ENCODE measurements at regions not wholly inside any gene's neighbourhood (a gene's known extent, or its start where the extent isn't known, plus 50 kb on each side); places are given as distances from the start of the nearest gene placed in this dataset.
"Not testable (repeated sequence)": the region's sequence is repeated elsewhere in the genome, so short reads cannot be mapped to it uniquely, and the experiment has no call there.

DNA sequence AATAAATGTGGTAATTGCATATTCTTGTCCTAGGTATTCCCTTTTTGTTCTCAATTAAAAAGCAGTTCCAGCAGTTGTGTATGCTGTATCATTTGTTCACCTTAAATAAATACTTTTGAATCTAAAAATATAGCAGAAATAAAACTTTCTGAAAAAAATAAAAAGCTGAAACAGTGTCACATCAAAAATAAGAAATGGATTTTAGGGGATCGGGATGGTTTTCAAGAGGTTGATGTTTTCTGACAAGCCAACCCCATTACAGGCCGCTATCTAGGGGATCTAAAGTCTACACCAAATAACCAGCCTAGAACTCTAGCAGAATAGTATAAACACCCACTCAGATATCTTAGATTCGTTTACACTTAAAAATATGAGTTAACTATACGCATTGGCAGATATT lies 95.4 kb upstream of the MAML3 start:
- FAIRE-seq (no peak), DNase-seq (ENCODE audit: low spot score) (no peak)

DNA sequence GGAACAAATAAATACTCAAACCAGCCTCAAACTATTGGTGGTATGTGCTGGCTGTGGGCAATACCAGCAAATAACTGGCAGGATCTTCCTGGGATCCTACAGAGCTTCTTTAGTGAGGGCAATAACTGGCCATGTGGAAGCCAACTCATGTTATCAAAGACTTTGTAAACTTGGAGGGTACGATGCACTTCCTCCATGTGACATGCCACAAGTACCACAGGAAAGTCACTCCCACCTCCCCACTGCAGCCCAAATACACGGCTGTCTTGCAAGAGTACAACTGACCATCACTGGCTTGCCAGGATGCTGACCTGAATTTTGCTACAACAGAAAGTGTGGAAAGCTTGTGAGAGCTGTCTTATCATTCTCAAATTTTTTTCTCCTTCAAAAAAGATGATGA lies 93.3 kb upstream of the MAML3 start:
- FAIRE-seq: no peak
- no peak for DNase-seq (ENCODE audit: low spot score)

DNA sequence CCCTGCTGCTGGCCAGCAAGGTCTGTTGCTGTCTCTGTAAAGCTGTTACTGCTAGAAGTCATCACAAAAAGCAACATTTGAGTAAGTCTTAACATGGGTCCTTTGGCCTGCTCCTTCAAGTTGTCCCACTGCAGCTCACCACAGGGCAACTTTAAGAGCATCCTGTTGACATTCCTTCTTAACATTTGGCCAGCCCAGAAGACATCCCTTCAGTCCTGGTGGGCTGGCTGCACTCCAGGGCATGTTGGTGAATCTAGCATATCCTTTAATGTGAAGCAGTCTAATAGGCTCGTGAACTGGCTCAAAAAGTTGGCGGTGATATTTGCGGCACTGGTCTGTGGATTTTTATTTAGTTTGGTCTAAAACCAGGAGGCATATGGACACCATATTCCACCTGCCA lies 92.2 kb upstream of the MAML3 start:
- DNase-seq (ENCODE audit: low spot score): no peak

DNA sequence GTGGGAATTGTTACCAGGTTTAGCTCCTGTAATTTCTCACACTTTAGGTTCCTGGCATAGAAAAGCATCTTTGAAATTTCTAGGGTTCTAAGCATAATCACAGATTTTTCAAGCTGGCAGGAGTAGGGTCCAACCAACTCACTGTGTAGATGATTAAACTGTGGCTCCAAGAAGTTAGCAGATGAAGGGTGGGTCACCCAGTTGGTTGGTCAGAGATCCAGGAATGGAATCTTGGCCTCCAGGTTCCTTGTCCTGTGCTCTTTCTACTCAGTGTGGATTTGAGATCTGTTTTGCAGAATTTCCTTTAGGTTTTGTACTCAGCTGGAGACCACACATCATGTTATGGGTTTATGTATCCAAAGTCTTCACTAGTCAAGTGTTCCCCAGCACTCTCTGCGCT lies 90.3 kb upstream of the MAML3 start:
- DNase-seq (ENCODE audit: low spot score) (no peak), FAIRE-seq (no peak)

More for the DNA sequence above, 92.2 kb upstream of the MAML3 start:
- FAIRE-seq: no peak

DNA sequence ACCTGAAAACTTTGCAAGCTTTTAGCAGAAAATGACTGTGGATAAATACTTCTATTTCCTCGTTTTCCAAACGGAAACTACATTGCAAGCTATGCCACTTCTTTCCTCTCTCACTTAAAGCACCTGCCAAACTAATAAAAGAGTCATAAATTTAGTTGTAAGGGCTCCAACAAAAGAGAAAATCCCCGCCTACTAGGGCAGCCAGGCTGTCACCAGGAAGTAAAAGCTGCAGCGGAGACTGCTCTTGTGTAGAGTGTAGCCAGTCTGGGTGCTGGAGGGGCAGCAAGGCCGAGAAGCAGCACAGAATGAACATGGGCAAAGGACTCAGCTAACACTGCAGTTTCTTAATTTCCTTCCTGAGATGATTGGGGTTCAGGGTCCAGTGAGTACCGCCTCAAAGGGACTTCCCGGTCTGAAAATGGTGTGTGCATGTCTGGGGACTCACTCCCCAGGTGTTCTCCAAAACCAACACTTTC lies 89.3 kb upstream of the MAML3 start:
- FAIRE-seq (no peak), DNase-seq (ENCODE audit: low spot score) (no peak)

DNA sequence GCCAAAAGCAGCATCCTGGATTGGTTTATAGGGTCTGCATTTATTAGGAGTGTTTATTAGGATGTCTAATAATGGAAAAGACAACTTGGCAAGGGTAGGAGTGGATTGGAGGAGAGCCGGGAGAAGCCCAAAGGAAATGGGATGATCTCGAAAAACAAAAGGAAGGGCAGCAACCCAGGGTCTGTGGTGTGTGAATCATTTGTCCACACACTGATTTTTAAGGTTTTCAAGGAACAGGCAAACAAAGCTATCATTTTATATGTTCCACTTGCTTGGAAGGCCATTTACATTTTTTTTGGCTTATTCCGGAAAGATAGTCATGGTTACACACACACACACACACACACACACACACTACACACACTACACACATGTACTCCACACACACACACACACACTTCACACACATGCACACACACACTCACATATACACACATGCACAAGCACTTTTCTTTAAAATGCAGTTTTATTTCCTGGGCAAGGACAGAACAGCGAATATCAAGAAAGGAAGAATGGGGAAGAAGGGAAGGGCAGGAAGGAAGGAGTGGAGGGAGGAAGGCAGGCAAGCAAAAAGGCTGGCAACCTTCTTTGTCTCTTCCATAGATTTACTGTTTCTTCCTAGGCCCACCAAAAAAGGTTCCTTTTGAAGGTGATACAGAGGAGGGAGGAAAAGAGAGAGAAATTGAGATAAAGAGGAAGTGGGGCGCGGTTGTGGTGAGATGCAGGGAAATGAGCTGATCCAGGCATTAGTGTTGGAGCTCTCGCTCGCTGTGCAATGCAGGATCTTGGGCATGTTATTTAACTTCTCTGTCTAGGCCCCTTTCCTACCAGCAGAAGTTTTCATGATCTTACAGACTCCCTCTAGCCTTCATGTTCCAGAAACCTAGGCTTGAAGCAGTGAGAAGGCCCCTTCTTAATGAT lies 88.6 kb upstream of the MAML3 start:
- DNase-seq (ENCODE audit: low spot score) (no peak), FAIRE-seq (no peak)

DNA sequence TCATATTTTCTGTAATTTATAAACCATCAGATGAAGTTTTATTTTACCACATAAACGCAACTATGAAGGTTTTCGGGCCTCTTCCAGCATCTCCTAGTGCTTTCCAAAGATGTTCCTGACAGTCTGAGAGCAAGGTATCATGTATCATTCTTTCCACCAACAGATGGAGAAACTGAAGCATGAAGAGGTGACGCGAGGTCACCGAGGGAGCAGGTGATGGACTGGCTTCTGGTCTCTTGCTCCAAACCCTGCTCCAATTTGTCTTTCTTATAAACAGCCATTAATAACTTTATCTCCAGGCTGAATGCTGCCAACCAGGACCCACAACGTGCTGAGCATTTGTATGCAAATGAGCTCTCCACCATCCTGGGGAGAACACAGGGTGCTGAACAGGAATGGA lies 86.3 kb upstream of the MAML3 start:
- no peak for FAIRE-seq
- DNase-seq (ENCODE audit: low spot score): no peak

DNA sequence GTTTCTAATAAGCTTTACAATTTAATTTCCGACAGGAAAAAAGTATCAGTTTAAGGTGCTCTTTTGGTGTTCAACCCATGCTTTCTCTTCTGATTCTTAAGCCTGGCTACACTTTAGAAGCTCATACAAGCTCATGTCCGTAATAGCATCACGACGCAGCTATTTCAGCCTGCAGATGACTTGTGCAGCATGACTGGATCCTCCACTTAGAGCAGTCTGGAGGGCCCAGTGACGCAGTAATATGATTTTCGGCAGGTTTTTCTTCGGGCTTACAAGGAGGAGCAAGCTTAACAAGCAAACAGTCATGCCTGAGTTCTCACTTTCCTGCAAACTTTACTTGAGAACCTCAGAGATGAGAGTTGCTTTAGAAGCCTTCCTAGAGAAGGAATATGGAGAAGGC lies 85.3 kb upstream of the MAML3 start:
- no peak for FAIRE-seq
- DNase-seq (ENCODE audit: low spot score): no peak

DNA sequence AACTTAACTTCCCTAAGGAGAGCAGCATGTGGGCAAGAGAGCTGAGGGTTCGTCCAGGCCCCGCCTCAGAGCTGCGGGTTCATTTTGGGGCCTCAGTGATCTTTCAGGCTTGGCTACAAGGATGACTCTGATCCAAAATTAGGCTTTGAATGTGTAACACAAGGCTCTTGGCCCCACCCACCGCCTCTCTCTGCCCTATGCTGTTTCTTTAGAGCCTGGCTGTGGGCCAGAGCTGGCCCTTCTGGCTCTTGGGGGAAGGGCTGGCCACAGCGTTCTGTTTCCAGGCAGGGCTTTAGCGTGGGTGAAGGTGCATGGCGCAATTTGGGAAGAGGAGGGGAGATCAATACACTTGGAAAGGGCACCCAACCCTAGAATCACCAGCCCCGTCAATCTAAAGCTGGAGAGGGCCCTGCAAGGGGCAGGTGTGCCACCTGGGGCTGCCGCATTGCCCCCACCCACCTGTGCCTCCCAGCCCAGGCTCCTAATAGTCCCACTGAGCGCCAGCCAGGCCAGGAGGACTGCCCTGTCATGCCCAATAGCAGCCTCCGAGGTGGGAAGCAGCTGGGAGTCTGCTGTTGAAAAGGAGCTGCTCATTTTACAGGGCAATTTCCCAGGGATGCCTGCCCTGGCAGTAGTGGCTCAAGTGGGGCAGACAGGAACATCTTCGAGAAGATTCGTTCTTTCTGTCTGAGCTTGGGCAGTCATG lies 84.5 kb upstream of the MAML3 start:
- peak; percentile 43 for DNase-seq (ENCODE audit: low spot score)

DNA sequence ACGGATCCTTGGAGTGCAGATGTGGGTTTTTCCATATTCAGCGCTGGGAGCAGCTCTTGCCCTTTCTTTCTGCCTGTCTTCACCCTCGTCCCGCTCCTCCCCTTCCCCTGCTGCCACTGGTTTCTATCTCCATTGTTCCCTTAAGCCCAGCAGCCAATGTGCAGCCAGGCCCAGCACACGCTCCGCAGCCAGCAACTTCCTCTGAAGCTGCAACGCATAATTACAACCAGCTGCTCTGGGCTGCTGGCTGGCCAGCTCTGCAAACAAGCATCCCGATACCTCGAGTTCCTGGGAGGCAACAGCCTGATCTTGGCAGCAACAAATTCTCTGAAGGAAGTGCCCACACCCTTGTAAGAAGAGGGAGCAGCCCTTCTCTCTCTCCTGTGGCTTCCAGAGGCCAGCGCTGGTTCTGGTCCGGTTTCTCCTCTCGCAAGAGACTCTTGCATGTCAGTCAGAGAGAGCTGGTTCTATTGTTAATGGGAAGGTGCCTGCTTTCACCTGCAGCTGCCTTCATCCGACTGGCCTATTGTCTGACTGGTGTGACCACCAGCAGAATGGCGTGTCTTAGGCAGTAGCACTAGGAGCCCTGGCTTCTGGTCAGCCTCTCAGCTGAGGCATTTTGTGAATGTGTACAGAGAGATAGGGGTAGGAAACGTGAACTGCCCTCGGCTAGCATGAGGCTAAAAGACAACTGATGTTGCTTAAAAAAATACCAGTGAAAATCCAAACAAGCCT lies 83.8 kb upstream of the MAML3 start:
- DNase-seq (ENCODE audit: low spot score) (no peak), FAIRE-seq (no peak)

More for the DNA sequence above, 84.5 kb upstream of the MAML3 start:
- no peak for FAIRE-seq

DNA sequence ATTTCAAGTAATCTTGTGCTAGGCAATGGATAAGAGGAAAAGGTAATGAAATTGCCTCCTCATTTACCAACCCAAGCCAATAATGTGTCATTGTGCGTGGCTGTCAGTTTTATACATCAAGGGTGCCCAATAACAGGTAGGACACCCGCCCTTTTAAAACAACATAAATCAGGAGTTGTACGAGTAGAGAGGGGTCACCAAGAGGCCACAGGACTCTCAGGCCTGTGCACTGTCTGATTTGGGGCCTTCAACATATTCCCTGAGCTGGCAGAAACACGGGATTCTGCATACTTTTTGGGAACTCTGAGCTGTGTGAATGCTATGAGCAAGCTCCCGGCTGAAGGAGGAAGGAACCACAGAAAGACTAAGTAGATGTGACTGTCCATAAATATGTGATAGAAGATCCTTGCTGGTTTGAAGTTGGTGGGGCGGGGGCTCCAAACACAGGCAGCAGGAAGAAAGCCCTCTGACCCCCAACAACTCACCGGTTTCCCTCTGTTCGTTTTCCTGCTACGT lies 82.7 kb upstream of the MAML3 start:
- FAIRE-seq (no peak), DNase-seq (ENCODE audit: low spot score) (no peak)

DNA sequence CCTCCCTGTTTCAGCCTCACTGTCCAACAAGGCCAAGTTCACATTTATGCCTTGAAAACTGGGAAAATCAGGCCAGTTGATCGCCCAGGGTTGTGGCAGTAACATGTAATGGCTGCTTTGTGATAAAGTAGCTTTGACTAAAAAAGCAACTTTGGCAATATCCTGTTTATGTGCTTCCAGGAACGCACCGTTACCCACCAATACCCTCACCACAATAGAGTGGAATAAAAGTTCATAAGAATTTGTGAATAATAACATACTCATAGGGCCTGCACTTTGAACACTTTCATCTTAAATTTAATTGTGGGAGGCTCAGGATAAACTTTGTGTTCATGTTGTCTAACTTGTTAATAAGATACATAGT lies 80.7 kb upstream of the MAML3 start:
- FAIRE-seq: no peak
- DNase-seq (ENCODE audit: low spot score): no peak

DNA sequence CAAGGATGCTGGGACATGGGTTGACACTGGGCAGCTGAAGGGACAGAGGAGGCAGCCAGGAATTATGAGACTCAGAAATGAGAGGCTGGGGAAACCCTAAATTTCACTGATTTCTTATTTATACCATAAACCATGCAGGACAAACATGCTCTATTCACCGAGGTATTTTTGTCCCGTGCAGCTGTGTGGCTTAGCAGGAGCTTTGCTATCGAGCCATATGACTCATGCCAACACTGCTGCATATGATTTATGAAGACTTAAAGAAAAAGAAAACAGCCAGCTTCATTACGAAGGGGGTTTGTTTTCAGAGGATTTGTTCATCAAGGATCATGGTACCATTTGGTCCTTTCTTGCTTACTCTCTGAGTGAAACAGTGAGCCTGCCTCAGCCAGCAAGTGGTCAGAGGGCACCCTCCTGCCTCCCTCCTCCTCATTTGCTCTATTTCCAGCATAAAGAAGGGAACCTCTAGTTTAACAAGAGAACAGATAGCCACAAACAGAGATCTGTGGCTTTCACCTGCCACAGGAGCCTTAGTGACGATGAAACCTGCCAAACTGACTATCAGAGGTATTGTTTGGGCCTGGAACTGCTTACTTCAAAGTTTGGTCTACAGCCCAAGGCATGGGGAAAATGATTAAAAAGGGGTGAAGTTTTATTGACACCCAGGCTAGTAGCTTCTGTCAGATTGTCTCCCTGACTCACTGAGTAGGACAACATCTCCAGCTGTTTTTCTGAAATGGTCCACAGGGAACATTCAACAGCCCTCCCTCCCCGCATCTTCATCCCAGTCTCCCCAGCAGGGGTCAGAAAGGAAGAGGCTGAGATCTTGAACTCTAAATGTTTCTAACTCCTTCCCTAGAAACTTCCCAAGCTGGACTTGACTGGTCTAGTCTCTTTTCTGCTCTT lies 80.1 kb upstream of the MAML3 start:
- FAIRE-seq: no peak

DNA sequence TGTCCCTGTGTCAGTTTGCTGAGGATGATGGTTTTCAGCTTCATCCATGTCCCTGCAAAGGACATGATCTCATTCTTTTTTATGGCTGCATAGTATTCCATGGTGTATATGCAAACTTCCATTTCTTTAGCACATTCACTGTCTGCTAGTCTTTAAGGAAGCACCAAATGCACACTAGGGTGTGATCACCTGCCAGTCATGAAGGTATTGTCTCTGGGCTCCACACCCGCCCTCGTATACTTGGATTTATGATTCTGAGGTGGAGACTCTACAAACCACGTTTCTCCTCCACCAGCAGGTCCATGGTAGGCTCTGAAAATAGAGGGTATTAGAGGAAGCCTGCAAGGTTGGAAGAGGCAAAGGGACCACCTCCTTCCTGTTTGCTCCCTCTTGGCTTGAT lies 75.9 kb upstream of the MAML3 start:
- DNase-seq (ENCODE audit: low spot score) (no peak), FAIRE-seq (no peak)

More for the DNA sequence above, 80.1 kb upstream of the MAML3 start:
- peak; percentile 42 for DNase-seq (ENCODE audit: low spot score)

DNA sequence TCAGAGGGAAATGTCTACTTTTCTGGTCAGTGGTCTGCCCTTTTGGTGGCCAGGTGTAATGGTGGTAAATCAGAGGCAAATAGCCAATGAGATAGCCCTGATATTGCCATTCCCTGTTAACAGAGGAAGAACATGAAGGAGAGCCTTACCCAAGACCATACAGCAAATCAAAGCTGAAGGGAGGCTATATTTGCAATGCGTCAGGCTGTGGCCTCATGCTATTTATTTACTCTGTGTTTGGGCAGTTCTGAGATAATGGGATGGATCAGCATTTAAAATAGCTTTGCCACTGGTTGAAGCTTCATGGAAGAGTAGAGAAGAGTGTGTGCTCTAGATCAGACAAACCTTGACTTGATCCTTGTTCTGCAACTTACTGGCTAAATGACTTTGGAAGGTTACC lies 73.3 kb upstream of the MAML3 start:
- DNase-seq (ENCODE audit: low spot score): no peak
- FAIRE-seq: no peak

DNA sequence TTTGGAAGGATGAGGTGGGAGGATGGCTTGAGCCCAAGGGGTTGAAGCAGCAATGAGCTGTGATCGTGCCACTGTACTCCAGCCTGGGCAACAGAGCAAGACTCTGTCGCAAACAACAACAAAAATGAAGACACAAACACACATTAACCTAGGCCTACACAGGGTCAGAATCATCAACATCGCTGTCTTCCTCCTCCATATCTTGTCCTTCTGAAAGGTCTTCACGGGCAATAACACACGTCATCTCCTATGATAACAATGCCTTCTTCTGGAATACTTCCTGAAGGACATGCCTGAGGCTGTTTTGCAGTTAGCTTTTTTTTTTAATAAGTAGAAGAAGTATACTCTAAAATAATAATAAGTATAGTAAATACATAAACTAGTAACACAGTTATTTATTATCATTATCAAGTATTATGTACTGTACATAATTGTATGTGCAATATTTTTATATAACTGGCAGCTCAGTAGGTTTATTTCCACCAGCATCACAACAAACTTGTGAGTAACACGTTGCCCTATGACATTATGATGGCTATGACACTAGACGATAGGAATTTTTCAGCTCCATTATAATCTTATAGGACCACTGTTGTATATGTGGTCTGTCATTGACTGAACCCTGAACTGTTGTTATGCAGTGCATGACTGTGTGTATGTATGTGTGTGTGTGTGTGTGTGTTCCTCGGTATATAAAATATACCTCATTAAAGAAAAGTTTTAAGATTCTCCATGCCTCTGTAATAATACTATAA lies 69.2 kb upstream of the MAML3 start:
- FAIRE-seq (no peak), DNase-seq (ENCODE audit: low spot score) (no peak)

DNA sequence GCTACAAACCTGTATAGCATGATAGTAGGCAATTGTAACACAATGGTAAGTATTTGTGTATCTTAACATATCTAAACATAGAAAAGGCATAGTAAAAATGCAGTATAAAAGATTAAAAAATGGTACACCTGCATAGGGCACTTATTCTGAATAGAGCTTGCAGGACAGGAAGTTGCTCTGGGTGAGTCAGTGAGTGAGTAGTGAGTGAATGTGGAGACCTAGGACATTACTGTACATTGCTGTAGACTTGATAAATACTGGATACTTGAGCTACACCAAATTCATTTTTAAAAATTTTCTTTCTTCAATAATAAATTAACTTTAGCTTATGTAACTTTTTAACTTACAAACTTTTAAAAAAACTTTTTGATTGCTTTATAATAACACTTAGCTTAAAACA lies 68.2 kb upstream of the MAML3 start:
- no peak for DNase-seq (ENCODE audit: low spot score)

DNA sequence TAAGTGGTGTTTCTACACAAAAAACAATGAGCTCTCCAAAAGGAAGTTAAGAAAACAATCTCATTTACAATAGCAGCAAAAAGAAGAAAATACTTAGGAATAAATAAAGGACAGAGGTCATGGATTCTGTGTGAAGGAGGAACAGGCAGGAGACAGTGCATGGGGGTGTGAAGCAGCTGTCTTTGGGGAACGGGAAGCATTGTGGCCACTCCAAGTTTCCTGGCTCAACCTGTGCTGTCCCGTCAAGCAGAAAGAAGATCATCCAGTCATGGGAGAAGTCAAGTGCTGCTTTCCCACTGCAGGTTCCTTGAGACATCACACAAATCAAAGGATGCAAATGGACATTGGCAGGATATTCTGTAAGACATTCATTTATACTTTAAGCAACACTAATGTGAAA lies 66.1 kb upstream of the MAML3 start:
- no peak for DNase-seq (ENCODE audit: low spot score)
- FAIRE-seq: no peak

More for the DNA sequence above, 68.2 kb upstream of the MAML3 start:
- no peak for FAIRE-seq

DNA sequence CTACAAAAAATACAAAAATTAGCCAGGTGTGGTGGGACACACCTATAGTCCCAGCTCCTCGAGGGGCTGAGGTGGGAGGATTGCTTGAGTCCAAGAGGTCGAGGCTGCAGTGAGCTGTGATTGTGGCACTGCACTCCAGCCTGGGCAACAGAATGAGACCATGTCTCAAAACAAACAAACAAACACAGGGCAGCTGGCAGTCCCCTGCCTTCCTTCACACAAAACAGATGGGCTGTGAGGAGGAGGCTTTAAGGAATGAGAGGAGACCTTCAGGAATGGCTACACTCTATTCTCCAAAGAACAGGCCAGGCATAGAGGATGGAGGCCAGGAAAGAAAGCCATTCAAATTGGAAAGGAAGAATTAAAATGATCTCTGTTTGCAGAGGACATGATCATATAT lies 65.6 kb upstream of the MAML3 start:
- DNase-seq (ENCODE audit: low spot score): no peak
- FAIRE-seq: no peak

DNA sequence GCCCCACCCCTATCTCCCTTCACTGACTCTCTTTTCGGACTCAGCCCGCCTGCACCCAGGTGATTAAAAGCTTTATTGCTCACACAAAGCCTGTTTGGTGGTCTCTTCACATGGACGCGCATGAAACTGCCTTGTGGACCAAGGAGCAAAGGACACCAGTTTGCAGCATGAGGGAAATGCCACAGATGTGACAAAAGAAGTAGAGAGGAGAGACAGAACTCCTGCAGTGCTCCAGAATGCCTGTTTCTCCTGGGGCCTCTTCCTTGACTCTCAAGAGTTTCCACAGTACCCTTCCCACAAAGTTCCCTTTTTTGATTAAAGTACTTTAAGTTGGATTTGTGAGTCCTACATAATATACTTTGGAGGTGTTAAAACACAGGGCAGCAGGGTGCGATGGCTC lies 65.1 kb upstream of the MAML3 start:
- not testable (repeated sequence) for FAIRE-seq; DNase-seq (ENCODE audit: low spot score)

All from urothelium cell line (cell line).